Epidermal melanocyte (primary cell): ENCODE measurements at regions not wholly inside any gene's neighbourhood (a gene's known extent, or its start where the extent isn't known, plus 50 kb on each side); places are given as distances from the start of the nearest gene placed in this dataset.

ENCODE experiments used
- DNase-seq: peaks from one replicate; pipeline ENCODE4 v3.0.0; 2011; ENCODE audit warnings: low spot score; ENCODE audit not compliant: insufficient read length

- no peak for DNase-seq
Measured at GRCh38 chr1:30638811-30639210, 84.6 kb downstream of the MATN1 start.

GRCh38 chr1:30638086-30638485 lies 85.3 kb downstream of the MATN1 start:
- DNase-seq: no peak

- no peak for DNase-seq
Measured at GRCh38 chr1:30637183-30637980, 86.0 kb downstream of the MATN1 start.

GRCh38 chr1:30636621-30637020 lies 86.8 kb downstream of the MATN1 start:
- no peak for DNase-seq

GRCh38 chr1:30635391-30635975 lies 87.9 kb downstream of the MATN1 start:
- no peak for DNase-seq

GRCh38 chr1:30634507-30634906 lies 88.9 kb downstream of the MATN1 start:
- no peak for DNase-seq

- no peak for DNase-seq
Measured at GRCh38 chr1:30633294-30633693, 90.1 kb downstream of the MATN1 start.

- no peak for DNase-seq
Measured at GRCh38 chr1:30632481-30632880, 90.9 kb downstream of the MATN1 start.

GRCh38 chr1:30631700-30632099 lies 91.7 kb downstream of the MATN1 start:
- DNase-seq: no peak

- no peak for DNase-seq
Measured at GRCh38 chr1:30629501-30629900, 93.9 kb downstream of the MATN1 start.

- no peak for DNase-seq
Measured at GRCh38 chr1:30627994-30628393, 95.4 kb downstream of the MATN1 start.

- DNase-seq: no peak
Measured at GRCh38 chr1:30627206-30627605, 96.2 kb downstream of the MATN1 start.

GRCh38 chr1:30623431-30623830 lies 100.0 kb downstream of the MATN1 start:
- no peak for DNase-seq

- no peak for DNase-seq
Measured at GRCh38 chr1:30619619-30620018, 103.8 kb downstream of the MATN1 start.

- DNase-seq: no peak
Measured at GRCh38 chr1:30618335-30618747, 105.0 kb downstream of the MATN1 start.

GRCh38 chr1:30616759-30617158 lies 106.6 kb downstream of the MATN1 start:
- DNase-seq: no peak

GRCh38 chr1:30615816-30616590 lies 107.4 kb downstream of the MATN1 start:
- DNase-seq: no peak

GRCh38 chr1:30615076-30615795 lies 108.1 kb downstream of the MATN1 start:
- DNase-seq: no peak

- no peak for DNase-seq
Measured at GRCh38 chr1:30613188-30613587, 110.2 kb downstream of the MATN1 start.

GRCh38 chr1:30612536-30613065 lies 110.8 kb downstream of the MATN1 start:
- no peak for DNase-seq

- no peak for DNase-seq
Measured at GRCh38 chr1:30611741-30612309, 111.6 kb downstream of the MATN1 start.
